PFSK-1 (cell line): ENCODE measurements at regions not wholly inside any gene's neighbourhood (a gene's known extent, or its start where the extent isn't known, plus 50 kb on each side); places are given as distances from the start of the nearest gene placed in this dataset.

ENCODE experiments used
- FOXP2 ChIP-seq: optimal IDR thresholded peaks from 2 replicates; pipeline ENCODE3; 2011; ENCODE audit warnings: borderline replicate concordance, control low read depth, inconsistent platforms; ENCODE audit not compliant: insufficient read depth; ENCODE audit errors: extremely low read length, extremely low read depth
- POLR2AphosphoS5 ChIP-seq: IDR thresholded peaks from 2 replicates; pipeline ENCODE4 v1.6.1; 2012; ENCODE audit warnings: low read depth, mild to moderate bottlenecking, control low read depth, low read length, moderate library complexity
- REST ChIP-seq, 2 experiments: IDR thresholded peaks; 2 replicates each; pipeline versions ENCODE4 v1.6.1 to v1.8.0; 2011 to 2012; ENCODE audit warnings: low read depth in 2 of 2, low read length in 2 of 2, control low read depth in 1 of 2, inconsistent platforms in 1 of 2, mild to moderate bottlenecking in 1 of 2, moderate library complexity in 1 of 2; ENCODE audit not compliant: insufficient read depth in 1 of 2
- SIN3A ChIP-seq: IDR thresholded peaks from 2 replicates; pipeline ENCODE4 v1.6.1; 2012; ENCODE audit warnings: mild to moderate bottlenecking, low read length, moderate library complexity, borderline replicate concordance; ENCODE audit not compliant: insufficient read depth
- TAF1 ChIP-seq: IDR thresholded peaks from 2 replicates; pipeline ENCODE4 v1.6.1; 2012; ENCODE audit warnings: low read length, control low read depth, borderline replicate concordance; ENCODE audit not compliant: insufficient read depth

GRCh38 chrX:10952619-10953018 is 158.5 kb upstream of the HCCS start:
- TF ChIP-seq FOXP2 (no peak), TAF1 (no peak), REST (IDR thresholded peaks at IDR 0.05; ENCODE audit: insufficient read depth in 1 of 2, low read depth in 2 of 2, low read length in 2 of 2) (no peak), POLR2AphosphoS5 (no peak), SIN3A (no peak)

- TF ChIP-seq FOXP2 (no peak), SIN3A (no peak), REST (IDR thresholded peaks at IDR 0.05; ENCODE audit: insufficient read depth in 1 of 2, low read depth in 2 of 2, low read length in 2 of 2) (no peak), POLR2AphosphoS5 (no peak), TAF1 (no peak)
Measured at GRCh38 chrX:10965174-10965798, 145.8 kb upstream of the HCCS start.

- TF ChIP-seq REST (IDR thresholded peaks at IDR 0.05; ENCODE audit: insufficient read depth in 1 of 2, low read depth in 2 of 2, low read length in 2 of 2) (no peak), TAF1 (no peak), POLR2AphosphoS5 (no peak), FOXP2 (no peak), SIN3A (no peak)
Measured at GRCh38 chrX:10966057-10966456, 145.1 kb upstream of the HCCS start.

- TF ChIP-seq REST (IDR thresholded peaks at IDR 0.05; ENCODE audit: insufficient read depth in 1 of 2, low read depth in 2 of 2, low read length in 2 of 2) (no peak), TAF1 (no peak), POLR2AphosphoS5 (no peak), SIN3A (no peak), FOXP2 (no peak)
Measured at GRCh38 chrX:10971176-10971575, 140.0 kb upstream of the HCCS start.

GRCh38 chrX:10971759-10972158 is 139.4 kb upstream of the HCCS start:
- TF ChIP-seq TAF1 (no peak), SIN3A (no peak), REST (IDR thresholded peaks at IDR 0.05; ENCODE audit: insufficient read depth in 1 of 2, low read depth in 2 of 2, low read length in 2 of 2) (no peak), FOXP2 (no peak), POLR2AphosphoS5 (no peak)
